Smooth muscle cell (in vitro differentiated cells): ENCODE measurements at regions not wholly inside any gene's neighbourhood (a gene's known extent, or its start where the extent isn't known, plus 50 kb on each side); places are given as distances from the start of the nearest gene placed in this dataset.

ENCODE experiments used
- DNase-seq: peaks from one replicate; lab custom pipeline; 2025; ENCODE audit not compliant: unreplicated experiment; lab: John Stamatoyannopoulos, UW
- H2AFZ ChIP-seq: fragments of 200-600 bp; sonication (generic); 2 replicates; pipeline ENCODE4 v1.6.0; 2016; ENCODE audit warnings: antibody characterized with exemption, low read depth, mild to moderate bottlenecking
- H3F3A ChIP-seq: fragments of 200-600 bp; sonication (generic); 2 replicates; pipeline ENCODE4 v1.6.0; 2017; ENCODE audit warnings: antibody characterized with exemption, low read depth
- H3K27ac ChIP-seq: fragments of 200-600 bp; sonication (generic); 2 replicates; pipeline ENCODE4 v1.5.1; 2016; ENCODE audit warnings: low read depth, mild to moderate bottlenecking
- H3K27me3 ChIP-seq: fragments of 200-600 bp; sonication (generic); 2 replicates; pipeline ENCODE4 v1.6.1; 2016; ENCODE audit warnings: low read depth, mild to moderate bottlenecking
- H3K36me3 ChIP-seq: fragments of 200-600 bp; sonication (generic); 2 replicates; pipeline ENCODE4 v1.5.1; 2016; ENCODE audit warnings: low read depth
- H3K4me1 ChIP-seq: fragments of 200-600 bp; sonication (generic); 2 replicates; pipeline ENCODE4 v1.5.1; 2016; ENCODE audit warnings: low read depth
- H3K4me2 ChIP-seq: fragments of 200-600 bp; sonication (generic); 2 replicates; pipeline ENCODE4 v1.6.0; 2016; ENCODE audit warnings: mild to moderate bottlenecking
- H3K4me3 ChIP-seq: fragments of 200-600 bp; sonication (generic); 2 replicates; pipeline ENCODE4 v1.5.1; 2016; ENCODE audit warnings: mild to moderate bottlenecking
- H3K79me2 ChIP-seq: fragments of 200-600 bp; sonication (generic); 2 replicates; pipeline ENCODE4 v1.6.0; 2016; ENCODE audit warnings: low read depth, mild to moderate bottlenecking
- H3K9ac ChIP-seq: fragments of 200-600 bp; sonication (generic); 2 replicates; pipeline ENCODE4 v1.6.0; 2016; ENCODE audit warnings: low read depth
- H3K9me3 ChIP-seq: fragments of 200-600 bp; sonication (generic); replicated peaks from 2 replicates; pipeline ENCODE4 v1.5.1; 2016; ENCODE audit warnings: low read depth
- H4K20me1 ChIP-seq: fragments of 200-600 bp; sonication (generic); 2 replicates; pipeline ENCODE4 v1.6.0; 2016; ENCODE audit warnings: low read depth
- CTCF ChIP-seq: fragments of 200-600 bp; sonication (generic); IDR thresholded peaks from 2 replicates; pipeline ENCODE4 v1.5.1; 2017; ENCODE audit warnings: borderline replicate concordance, mild to moderate bottlenecking, antibody characterized with exemption; ENCODE audit not compliant: insufficient read depth, poor library complexity, severe bottlenecking
- WGBS: methylation state at CpG from one replicate; pipeline ENCODE4 v1.1.7; 2016; ENCODE audit warnings: low lambda C conversion rate; 5-methylcytosine and 5-hydroxymethylcytosine counted together

DNA sequence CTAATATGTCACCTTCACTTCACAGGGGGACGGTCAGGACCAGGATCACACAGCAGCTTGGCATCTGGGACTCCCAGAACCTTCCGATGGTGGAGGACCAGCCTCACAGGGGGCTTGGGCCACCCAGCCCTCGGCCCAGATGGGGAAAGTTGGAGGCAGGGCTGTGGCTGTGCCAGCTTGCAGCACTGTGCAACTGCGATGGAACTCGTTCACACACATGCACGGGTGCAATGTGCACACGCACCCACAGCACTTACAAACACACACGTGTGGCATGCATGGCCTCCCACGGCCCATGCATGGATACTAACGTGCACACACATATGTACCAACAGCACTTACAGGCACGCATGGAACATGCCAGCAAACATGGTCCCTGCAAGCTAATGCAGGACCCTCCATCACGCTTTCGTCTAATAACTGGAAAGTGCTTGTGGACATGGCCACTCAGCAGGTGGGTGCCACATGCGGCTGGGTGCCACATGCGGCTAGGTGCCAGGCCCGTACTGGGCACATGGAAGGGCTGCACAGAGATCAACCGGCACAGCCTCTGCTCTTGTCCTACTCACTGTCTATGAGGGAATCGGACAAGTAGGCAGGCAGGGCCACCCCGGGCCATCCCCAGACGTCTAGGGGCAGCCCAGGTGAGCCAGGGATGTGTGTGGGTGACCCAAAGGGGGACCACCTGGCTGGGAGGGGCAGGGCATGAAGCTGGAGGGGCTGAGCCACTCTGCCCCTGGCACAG, 63.2 kb downstream of the ADRA2C start:
- Histone ChIP-seq H3K27ac (no peak overlapping the region), H3K36me3 (no peaks in the 10 kb centered on the region), H2AFZ (no peak overlapping the region), H4K20me1 (no peaks in the 10 kb centered on the region), H3K9ac (no peak overlapping the region), H3K4me2 (no peak overlapping the region), H3F3A (no peaks in the 10 kb centered on the region), H3K4me3 (no peak overlapping the region), H3K4me1 (peaks cover 11% of the 10 kb centered on the region), H3K27me3 (no peaks in the 10 kb centered on the region), H3K79me2 (no peaks in the 10 kb centered on the region), H3K9me3 (no peaks in the 10 kb centered on the region)
- TF ChIP-seq CTCF = no peak
- DNase-seq = no peak
- 93% methylated on average over 20 of the region's 20 CpGs for WGBS

GRCh38 chr4:3829956-3830773, 64.0 kb downstream of the ADRA2C start:
- Histone ChIP-seq H3K9ac (no peak overlapping the region), H2AFZ (no peak overlapping the region), H3K4me3 (no peak overlapping the region), H3K36me3 (no peaks in the 10 kb centered on the region), H3K27me3 (peaks cover under 1% of the 10 kb centered on the region), H3F3A (no peaks in the 10 kb centered on the region), H3K4me2 (no peak overlapping the region), H3K4me1 (peaks cover 11% of the 10 kb centered on the region), H3K9me3 (no peaks in the 10 kb centered on the region), H3K27ac (no peak overlapping the region), H4K20me1 (no peaks in the 10 kb centered on the region), H3K79me2 (no peaks in the 10 kb centered on the region)
- DNase-seq = no peak
- TF ChIP-seq CTCF = no peak
- WGBS = 73% methylated on average over 19 of the region's 19 CpGs

DNA sequence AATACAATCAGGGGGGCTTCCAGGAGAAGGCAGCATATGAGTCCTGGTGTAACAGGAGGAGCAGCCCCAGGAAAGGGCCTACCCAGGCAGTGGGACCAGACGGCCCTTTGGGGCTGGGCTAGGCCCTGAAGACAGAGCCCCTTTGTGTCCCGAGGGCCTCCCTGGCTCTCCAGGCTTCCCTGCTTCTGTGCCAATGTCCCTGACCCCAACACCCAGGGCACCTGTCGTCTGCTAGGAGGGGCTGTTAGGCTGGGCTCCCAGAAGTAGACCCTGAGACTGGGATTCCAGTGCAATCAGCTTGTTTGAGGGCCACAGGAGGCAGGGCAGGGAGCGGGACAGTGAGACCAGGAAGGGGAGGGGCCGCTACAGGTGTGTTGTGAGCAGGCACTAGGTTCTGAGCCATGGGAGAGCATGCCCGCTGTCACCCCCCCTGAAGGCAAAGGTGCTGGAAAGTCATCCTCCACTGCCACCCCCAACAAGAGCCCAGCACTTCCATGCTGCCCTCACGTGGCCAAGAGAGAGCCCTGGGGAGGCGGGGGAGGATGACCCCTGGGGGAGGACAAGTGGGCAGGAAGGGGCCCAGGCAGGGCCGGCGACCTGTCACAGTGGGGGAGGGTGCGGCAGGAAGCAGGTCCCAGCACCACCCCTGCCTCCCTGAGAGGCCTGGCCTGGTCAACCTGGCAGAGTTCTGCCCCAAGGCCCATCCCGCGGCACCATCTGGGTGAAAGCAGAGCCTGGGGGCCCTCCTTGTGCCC, 64.8 kb downstream of the ADRA2C start:
- Histone ChIP-seq H4K20me1 (no peaks in the 10 kb centered on the region), H2AFZ (no peak overlapping the region), H3K9ac (no peak overlapping the region), H3K36me3 (no peaks in the 10 kb centered on the region), H3K27ac (no peak overlapping the region), H3F3A (no peaks in the 10 kb centered on the region), H3K27me3 (peaks cover 7% of the 10 kb centered on the region), H3K9me3 (no peaks in the 10 kb centered on the region), H3K4me3 (no peak overlapping the region), H3K79me2 (no peaks in the 10 kb centered on the region), H3K4me2 (no peak overlapping the region), H3K4me1 (peaks cover 11% of the 10 kb centered on the region)
- DNase-seq = no peak
- WGBS = 73% methylated on average over 10 of the region's 13 CpGs
- TF ChIP-seq CTCF = no peak
